Activated T-cell treated with anti-CD3 and anti-CD28 coated beads, Interleukin-2, amount 50 U/mL, for 72 hours (primary cell): ENCODE measurements at regions not wholly inside any gene's neighbourhood (a gene's known extent, or its start where the extent isn't known, plus 50 kb on each side); places are given as distances from the start of the nearest gene placed in this dataset.

Experiments used
- ATAC-seq, 2 donors: fragments of 150-1000 bp; cut with Tn5 transposase; replicated peaks in 1 of 2; 2 replicates each; pipeline ENCODE4 v1.10.0; 2021; ENCODE audit warnings: moderate library complexity in 2 of 2, mild to moderate bottlenecking in 1 of 2
- DNase-seq, 2 donors: peaks; one replicate each; pipeline ENCODE4 v3.0.0; 2021 to 2022; ENCODE audit warnings: mixed read lengths in 1 of 2
- H3K27ac Mint-ChIP-seq: one replicate; pipeline ENCODE4 v1.8.0; 2022; ENCODE audit warnings: mild to moderate bottlenecking, moderate library complexity, mixed read lengths
- H3K27me3 Mint-ChIP-seq: one replicate; pipeline ENCODE4 v1.8.0; 2022; ENCODE audit warnings: low read depth, mixed read lengths
- H3K36me3 Mint-ChIP-seq, 2 donors: one replicate each; pipeline ENCODE4 v1.8.0; 2022; ENCODE audit warnings: mixed read lengths in 2 of 2, mild to moderate bottlenecking in 1 of 2; ENCODE audit not compliant: insufficient read depth in 2 of 2
- H3K4me1 Mint-ChIP-seq: one replicate; pipeline ENCODE4 v1.8.0; 2022; ENCODE audit warnings: low read depth, mixed read lengths
- H3K4me3 Mint-ChIP-seq, 2 donors: one replicate each; pipeline ENCODE4 v1.8.0; 2022; ENCODE audit warnings: mild to moderate bottlenecking in 2 of 2, mixed read lengths in 2 of 2, moderate library complexity in 2 of 2
- H3K9me3 Mint-ChIP-seq, 2 donors: one replicate each; pipeline ENCODE4 v1.8.0; 2022; ENCODE audit warnings: mixed read lengths in 2 of 2

GRCh38 chr10:92747066-92747465 is 57.3 kb downstream of the HHEX start:
- H3K4me3 Mint-ChIP-seq, result no peak overlapping the region
- no peaks in the 10 kb centered on the region for H3K4me1 Mint-ChIP-seq
- DNase-seq, result no peak
- H3K27me3 Mint-ChIP-seq, result peaks cover 24% of the 10 kb centered on the region
- H3K36me3 Mint-ChIP-seq, result no peaks in the 10 kb centered on the region
- no peaks in the 10 kb centered on the region for H3K9me3 Mint-ChIP-seq
- H3K27ac Mint-ChIP-seq, result no peak overlapping the region
- no peak for ATAC-seq

- H3K27me3 Mint-ChIP-seq, result peaks cover 19% of the 10 kb centered on the region
- no peak for DNase-seq
- no peaks in the 10 kb centered on the region for H3K4me1 Mint-ChIP-seq
- H3K4me3 Mint-ChIP-seq, result no peak overlapping the region
- H3K27ac Mint-ChIP-seq, result no peak overlapping the region
- no peaks in the 10 kb centered on the region for H3K36me3 Mint-ChIP-seq
- ATAC-seq, result no peak
- no peaks in the 10 kb centered on the region for H3K9me3 Mint-ChIP-seq
These were observed 57.8 kb downstream of the HHEX start for GRCh38 chr10:92747600-92747999.

GRCh38 chr10:92750791-92751533 is 61.2 kb downstream of the HHEX start:
- no peak overlapping the region for H3K4me3 Mint-ChIP-seq
- H3K4me1 Mint-ChIP-seq, result peaks cover under 1% of the 10 kb centered on the region
- H3K36me3 Mint-ChIP-seq, result no peaks in the 10 kb centered on the region
- no peak overlapping the region for H3K27ac Mint-ChIP-seq
- no peaks in the 10 kb centered on the region for H3K9me3 Mint-ChIP-seq
- DNase-seq, result no peak
- H3K27me3 Mint-ChIP-seq, result peaks cover 14% of the 10 kb centered on the region
- no peak for ATAC-seq

GRCh38 chr10:92751534-92751811 is 61.7 kb downstream of the HHEX start:
- H3K4me3 Mint-ChIP-seq, result no peak overlapping the region
- no peaks in the 10 kb centered on the region for H3K9me3 Mint-ChIP-seq
- ATAC-seq (no peak), DNase-seq (no peak)
- H3K4me1 Mint-ChIP-seq, result peaks cover 6% of the 10 kb centered on the region
- H3K36me3 Mint-ChIP-seq, result no peaks in the 10 kb centered on the region
- peaks cover 14% of the 10 kb centered on the region for H3K27me3 Mint-ChIP-seq
- H3K27ac Mint-ChIP-seq, result no peak overlapping the region

- Mint-ChIP-seq H3K4me3 (no peak overlapping the region), H3K27me3 (peaks cover 14% of the 10 kb centered on the region), H3K36me3 (no peaks in the 10 kb centered on the region), H3K27ac (no peak overlapping the region), H3K9me3 (no peaks in the 10 kb centered on the region), H3K4me1 (peaks cover 9% of the 10 kb centered on the region)
- ATAC-seq (no peak), DNase-seq (no peak)
These were observed 62.1 kb downstream of the HHEX start for GRCh38 chr10:92751827-92752226.

GRCh38 chr10:92753865-92754264 is 64.1 kb downstream of the HHEX start:
- ATAC-seq (no peak), DNase-seq (no peak)
- no peak overlapping the region for H3K27ac Mint-ChIP-seq
- H3K4me3 Mint-ChIP-seq, result no peak overlapping the region
- H3K27me3 Mint-ChIP-seq, result peaks cover 14% of the 10 kb centered on the region
- no peaks in the 10 kb centered on the region for H3K9me3 Mint-ChIP-seq
- peaks cover 14% of the 10 kb centered on the region for H3K4me1 Mint-ChIP-seq
- no peaks in the 10 kb centered on the region for H3K36me3 Mint-ChIP-seq

- H3K4me1 Mint-ChIP-seq, result peaks cover 14% of the 10 kb centered on the region
- H3K27ac Mint-ChIP-seq, result no peak overlapping the region
- ATAC-seq (no peak), DNase-seq (no peak)
- no peaks in the 10 kb centered on the region for H3K36me3 Mint-ChIP-seq
- H3K4me3 Mint-ChIP-seq, result no peak overlapping the region
- no peaks in the 10 kb centered on the region for H3K9me3 Mint-ChIP-seq
- H3K27me3 Mint-ChIP-seq, result peaks cover 6% of the 10 kb centered on the region
These were observed 66.0 kb downstream of the HHEX start for GRCh38 chr10:92755725-92756124.

- peaks cover 14% of the 10 kb centered on the region for H3K4me1 Mint-ChIP-seq
These were observed 66.7 kb downstream of the HHEX start for GRCh38 chr10:92756201-92757065.

GRCh38 chr10:92757066-92757710 is 67.4 kb downstream of the HHEX start:
- no peaks in the 10 kb centered on the region for H3K9me3 Mint-ChIP-seq
- H3K4me1 Mint-ChIP-seq, result peaks cover 14% of the 10 kb centered on the region
- H3K4me3 Mint-ChIP-seq, result no peak overlapping the region
- H3K27ac Mint-ChIP-seq, result no peak overlapping the region
- H3K36me3 Mint-ChIP-seq, result no peaks in the 10 kb centered on the region
- H3K27me3 Mint-ChIP-seq, result peaks cover 6% of the 10 kb centered on the region
- ATAC-seq (no peak), DNase-seq (no peak)

More at GRCh38 chr10:92756201-92757065, 66.7 kb downstream of the HHEX start:
- Mint-ChIP-seq H3K9me3 (no peaks in the 10 kb centered on the region), H3K27me3 (peaks cover 5% of the 10 kb centered on the region), H3K36me3 (no peaks in the 10 kb centered on the region), H3K4me3 (peak overlapping the region in 1 of 2 donors; percentile 5), H3K27ac (peak overlapping the region; percentile 57)
- ATAC-seq (no peak), DNase-seq (no peak)

GRCh38 chr10:92757711-92758104 is 68.0 kb downstream of the HHEX start:
- H3K9me3 Mint-ChIP-seq, result no peaks in the 10 kb centered on the region
- H3K36me3 Mint-ChIP-seq, result no peaks in the 10 kb centered on the region
- H3K27ac Mint-ChIP-seq, result no peak overlapping the region
- no peak for DNase-seq
- no peak overlapping the region for H3K4me3 Mint-ChIP-seq
- no peak for ATAC-seq
- peaks cover 14% of the 10 kb centered on the region for H3K4me1 Mint-ChIP-seq
- H3K27me3 Mint-ChIP-seq, result peaks cover 6% of the 10 kb centered on the region

- DNase-seq (no peak), ATAC-seq (no peak)
- Mint-ChIP-seq H3K27me3 (peaks cover 6% of the 10 kb centered on the region), H3K9me3 (no peaks in the 10 kb centered on the region), H3K27ac (no peak overlapping the region), H3K4me1 (peaks cover 14% of the 10 kb centered on the region), H3K4me3 (no peak overlapping the region), H3K36me3 (no peaks in the 10 kb centered on the region)
These were observed 68.8 kb downstream of the HHEX start for GRCh38 chr10:92758594-92758993.

- Mint-ChIP-seq H3K9me3 (peaks cover 0 to 3% of the 10 kb centered on the region in 2 donors), H3K4me1 (peaks cover 14% of the 10 kb centered on the region), H3K27me3 (peaks cover 9% of the 10 kb centered on the region), H3K36me3 (no peaks in the 10 kb centered on the region), H3K4me3 (no peak overlapping the region), H3K27ac (no peak overlapping the region)
- ATAC-seq, result no peak
- no peak for DNase-seq
These were observed 70.9 kb downstream of the HHEX start for GRCh38 chr10:92760609-92761008.

- no peaks in the 10 kb centered on the region for H3K36me3 Mint-ChIP-seq
- no peak overlapping the region for H3K4me3 Mint-ChIP-seq
- peaks cover 8% of the 10 kb centered on the region for H3K4me1 Mint-ChIP-seq
- H3K9me3 Mint-ChIP-seq, result peaks cover under 1 to 4% of the 10 kb centered on the region in 2 donors
- peaks cover 12% of the 10 kb centered on the region for H3K27me3 Mint-ChIP-seq
- H3K27ac Mint-ChIP-seq, result no peak overlapping the region
- DNase-seq (no peak), ATAC-seq (no peak)
These were observed 71.8 kb downstream of the HHEX start for GRCh38 chr10:92761571-92761970.
